LNCaP clone FGC (cell line): ENCODE measurements at regions not wholly inside any gene's neighbourhood (a gene's known extent, or its start where the extent isn't known, plus 50 kb on each side); places are given as distances from the start of the nearest gene placed in this dataset.
A peak's percentile ranks its signal among the peaks of the same experiment; 100 is the strongest.

Experiments
- DNase-seq: peaks from one replicate; pipeline ENCODE4 v3.0.0-alpha.2; 2011; ENCODE audit warnings: low read depth
- H3K4me3 ChIP-seq: 2 replicates; pipeline ENCODE4 v1.5.1; 2011; ENCODE audit warnings: mild to moderate bottlenecking, low read depth, low read length, control low read depth
- TF ChIP-seq, protein P1 (sequence below): IDR thresholded peaks from 2 replicates; pipeline ENCODE4 v1.5.1; 2012; ENCODE audit warnings: mild to moderate bottlenecking; ENCODE audit not compliant: control insufficient read depth, insufficient read depth; ENCODE audit errors: extremely low read depth

DNA sequence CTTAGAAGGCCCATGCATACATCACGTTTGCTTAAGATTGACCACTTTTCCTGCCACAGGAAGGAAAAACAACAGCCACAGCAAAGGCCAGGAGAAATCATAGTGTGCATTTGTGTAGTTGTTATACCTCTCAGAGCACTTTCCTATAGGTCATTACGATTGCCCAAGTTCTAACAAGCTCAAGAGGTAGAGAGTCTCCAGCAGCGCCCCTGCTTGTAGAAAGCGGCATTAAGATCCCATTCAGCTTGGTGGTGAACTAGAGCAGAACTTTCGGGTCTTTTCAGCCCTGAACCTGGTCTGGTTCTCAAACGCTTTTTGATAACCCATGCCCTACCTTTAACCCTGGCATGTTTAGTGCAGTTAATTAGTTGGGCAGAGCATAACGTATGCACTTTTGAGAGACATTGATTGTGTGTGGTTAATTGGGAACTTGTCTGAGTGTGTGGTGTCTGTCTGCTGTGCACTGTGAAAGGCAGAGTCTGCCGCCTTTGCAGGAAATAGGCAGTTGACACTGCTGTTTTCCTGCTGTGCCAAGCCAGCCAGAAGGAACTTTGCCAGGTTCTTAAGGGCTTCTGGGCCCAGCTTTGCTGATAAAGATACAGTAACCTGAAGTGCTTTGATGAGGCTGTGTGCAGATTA, 109.9 kb upstream of the CLMP start:
- TF ChIP-seq, protein P1, sequence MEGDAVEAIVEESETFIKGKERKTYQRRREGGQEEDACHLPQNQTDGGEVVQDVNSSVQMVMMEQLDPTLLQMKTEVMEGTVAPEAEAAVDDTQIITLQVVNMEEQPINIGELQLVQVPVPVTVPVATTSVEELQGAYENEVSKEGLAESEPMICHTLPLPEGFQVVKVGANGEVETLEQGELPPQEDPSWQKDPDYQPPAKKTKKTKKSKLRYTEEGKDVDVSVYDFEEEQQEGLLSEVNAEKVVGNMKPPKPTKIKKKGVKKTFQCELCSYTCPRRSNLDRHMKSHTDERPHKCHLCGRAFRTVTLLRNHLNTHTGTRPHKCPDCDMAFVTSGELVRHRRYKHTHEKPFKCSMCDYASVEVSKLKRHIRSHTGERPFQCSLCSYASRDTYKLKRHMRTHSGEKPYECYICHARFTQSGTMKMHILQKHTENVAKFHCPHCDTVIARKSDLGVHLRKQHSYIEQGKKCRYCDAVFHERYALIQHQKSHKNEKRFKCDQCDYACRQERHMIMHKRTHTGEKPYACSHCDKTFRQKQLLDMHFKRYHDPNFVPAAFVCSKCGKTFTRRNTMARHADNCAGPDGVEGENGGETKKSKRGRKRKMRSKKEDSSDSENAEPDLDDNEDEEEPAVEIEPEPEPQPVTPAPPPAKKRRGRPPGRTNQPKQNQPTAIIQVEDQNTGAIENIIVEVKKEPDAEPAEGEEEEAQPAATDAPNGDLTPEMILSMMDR, result no peak
- DNase-seq, result peak; percentile 23

DNA sequence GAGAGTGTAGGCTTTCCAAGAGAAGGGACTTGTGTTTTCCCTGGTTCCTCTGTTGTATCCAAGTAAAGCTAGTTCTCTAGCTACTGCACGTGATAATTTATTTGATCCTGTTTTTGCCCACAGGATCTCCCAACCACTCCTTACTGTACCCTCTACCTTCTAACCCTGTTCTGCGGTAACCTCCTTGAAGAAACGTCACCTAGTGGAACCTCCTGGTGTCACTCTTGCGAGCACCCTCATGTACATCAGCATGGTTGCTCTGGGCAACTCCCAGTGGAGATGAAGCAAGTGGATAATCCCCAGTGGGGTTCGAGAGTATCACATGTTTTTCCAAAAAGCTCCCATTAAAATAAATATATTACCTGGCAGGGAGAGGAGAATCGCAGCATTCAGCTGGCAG, 108.9 kb upstream of the CLMP start:
- H3K4me3 ChIP-seq, result no peak overlapping the region
- no peak for DNase-seq
- TF ChIP-seq, protein P1, result no peak

More for the DNA sequence above, 109.9 kb upstream of the CLMP start:
- H3K4me3 ChIP-seq, result no peak overlapping the region

DNA sequence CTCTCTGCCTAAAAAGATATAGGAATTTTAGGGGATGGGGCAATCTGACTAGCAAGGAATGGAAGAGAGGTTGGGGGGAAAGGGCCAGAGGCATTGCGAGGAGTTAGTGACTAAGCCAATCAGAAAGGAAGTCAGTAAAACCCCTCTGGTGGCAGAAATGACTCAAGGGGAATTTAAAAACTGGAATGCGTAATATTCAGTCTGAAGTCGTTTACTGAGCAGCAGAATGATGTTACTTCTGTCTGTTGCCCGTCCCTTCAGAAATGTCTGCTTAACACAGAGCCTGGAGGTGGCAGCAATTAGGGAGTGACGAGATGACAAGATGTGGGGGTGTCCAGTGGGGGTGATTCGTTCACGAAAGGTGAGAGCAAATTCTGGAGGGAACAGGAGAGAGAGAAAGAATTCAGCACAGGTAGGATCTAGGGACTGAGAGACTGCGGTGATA, 107.7 kb upstream of the CLMP start:
- no peak for DNase-seq
- TF ChIP-seq, protein P1, result no peak
- no peak overlapping the region for H3K4me3 ChIP-seq

DNA sequence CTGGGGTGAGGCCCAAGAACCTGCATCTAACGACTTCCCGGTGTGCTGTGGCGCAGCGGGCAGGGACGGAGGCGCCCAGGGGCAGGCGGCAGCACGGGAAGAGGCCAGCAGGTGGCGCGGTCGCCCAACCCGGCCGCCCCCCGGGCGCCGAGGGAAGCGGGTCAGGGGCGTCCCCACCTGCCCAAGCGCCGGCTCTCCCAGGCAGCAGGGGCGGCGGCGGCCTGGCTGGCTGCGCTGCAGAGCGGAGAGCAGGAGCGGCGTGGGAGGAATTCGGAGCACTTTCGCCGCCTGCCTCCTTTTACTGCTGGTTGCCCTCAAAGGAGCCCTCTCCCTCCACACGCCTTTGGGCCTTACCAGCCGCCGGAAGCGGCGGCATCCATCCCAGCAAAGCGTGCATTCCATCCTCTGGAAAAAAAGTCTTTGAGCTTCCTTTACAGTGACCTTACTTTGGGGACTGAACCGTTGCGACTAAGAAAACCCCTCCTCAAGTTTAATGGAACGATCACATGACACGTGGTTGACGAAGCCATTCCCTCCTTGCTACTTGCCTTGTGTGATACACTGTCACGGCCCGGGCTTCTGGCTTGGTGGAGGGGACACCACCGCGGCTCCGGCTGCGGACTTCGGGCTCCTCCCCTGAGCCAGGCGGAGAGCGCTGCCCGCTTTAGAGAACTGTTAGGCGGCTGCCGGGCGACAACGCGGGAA, 106.8 kb upstream of the CLMP start:
- DNase-seq, result no peak
- TF ChIP-seq, protein P1, result peak; percentile 88
- no peak overlapping the region for H3K4me3 ChIP-seq

DNA sequence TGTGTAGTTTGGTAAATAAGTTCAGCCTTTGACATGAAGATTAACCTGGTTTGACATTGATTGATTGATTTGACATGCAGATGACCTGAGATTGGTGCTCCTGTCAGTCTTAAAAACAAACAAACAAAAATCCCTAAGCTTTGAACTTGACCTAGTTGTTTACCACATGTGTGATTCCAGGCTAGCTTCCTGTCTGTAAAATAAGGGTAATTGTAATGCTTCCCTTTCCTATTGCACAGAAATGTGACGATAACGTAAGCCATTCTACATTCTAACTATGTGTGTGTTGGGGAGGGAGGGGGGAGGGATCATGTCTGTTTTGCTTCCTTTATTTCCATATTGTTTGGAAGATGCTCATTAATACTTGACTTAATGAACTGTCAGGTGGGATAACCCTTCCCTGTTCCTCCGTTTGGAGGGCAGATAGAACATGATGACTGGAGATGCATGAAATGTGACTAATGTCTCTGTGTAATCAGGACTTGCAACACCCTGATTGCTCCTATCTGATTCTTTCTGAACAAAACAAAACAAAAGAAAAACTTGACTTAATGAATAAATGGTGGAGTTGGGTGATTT, 106.1 kb upstream of the CLMP start:
- peak; percentile 31 for DNase-seq
- TF ChIP-seq, protein P1, result no peak
- no peak overlapping the region for H3K4me3 ChIP-seq

DNA sequence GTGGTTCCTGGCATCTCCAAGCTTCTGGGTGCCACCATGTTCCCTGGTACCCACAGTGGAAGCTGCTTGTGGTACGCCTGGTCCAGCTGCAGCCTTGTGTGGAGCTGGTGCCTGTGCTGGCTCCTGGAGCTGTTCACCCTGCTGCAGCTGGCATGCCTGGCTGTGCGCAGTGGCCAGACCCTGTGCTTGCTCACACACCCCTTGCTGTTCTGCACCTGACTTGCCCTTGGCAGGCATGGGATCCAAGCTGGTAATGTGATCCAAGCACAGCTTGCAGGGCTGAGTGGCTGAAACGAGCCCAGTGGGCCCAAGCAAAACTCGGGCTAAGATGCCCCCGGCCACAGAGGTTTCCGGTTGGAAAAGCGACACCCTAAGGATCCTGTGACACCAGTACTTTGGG, 104.7 kb upstream of the CLMP start:
- TF ChIP-seq, protein P1, result no peak
- DNase-seq, result no peak
- no peak overlapping the region for H3K4me3 ChIP-seq
